Keratinocyte (primary cell): ENCODE measurements at regions not wholly inside any gene's neighbourhood (a gene's known extent, or its start where the extent isn't known, plus 50 kb on each side); places are given as distances from the start of the nearest gene placed in this dataset.

ENCODE experiments used
- CTCF ChIP-seq, 3 experiments: IDR thresholded peaks in 1 of 3; conservative IDR thresholded peaks in 1 of 3; optimal IDR thresholded peaks in 1 of 3; 2 replicates in 2 of 3; 3 replicates in 1 of 3; pipeline versions ENCODE3 to v1.5.1; 2011; ENCODE audit warnings: low read length in 3 of 3, mild to moderate bottlenecking in 3 of 3, moderate library complexity in 2 of 3, control low read depth in 1 of 3, inconsistent platforms in 1 of 3; ENCODE audit not compliant: insufficient read depth in 2 of 3; ENCODE audit errors: extremely low read depth in 1 of 3
- EZH2 ChIP-seq: IDR thresholded peaks from one replicate; pipeline ENCODE4 v1.6.1; 2012; ENCODE audit warnings: inconsistent platforms, mild to moderate bottlenecking, low read length, moderate library complexity

- TF ChIP-seq CTCF (optimal IDR thresholded peaks at IDR 0.05 in 1 of 3, IDR thresholded peaks at IDR 0.05 in 1 of 3, conservative IDR thresholded peaks at IDR 0.05 in 1 of 3; ENCODE audit: extremely low read depth in 1 of 3, insufficient read depth in 2 of 3, low read length in 3 of 3) (no peak), EZH2 (no peak)
Observed at GRCh38 chr5:28226407-28226806, 1188.0 kb upstream of the CDH9 start.
